Caco-2 (cell line): ENCODE measurements at regions not wholly inside any gene's neighbourhood (a gene's known extent, or its start where the extent isn't known, plus 50 kb on each side); places are given as distances from the start of the nearest gene placed in this dataset.

Source experiments
- BruUV-seq: library from RNA; stranded (reverse); fragments of 400-500 nt; replicated peaks from 2 replicates; lab custom pipeline; 2021; lab: Mats Ljungman, UMichigan
- CTCF ChIA-PET: fragments of 300-600 bp; sonication (Branson Sonifier 250); formaldehyde crosslinking; loops from one replicate; lab custom pipeline; 2022; ENCODE audit warnings: antibody characterized with exemption; lab: Charles Lee
- POLR2A ChIA-PET: fragments of 300-600 bp; sonication (Branson Sonifier 250); formaldehyde crosslinking; loops from one replicate; lab custom pipeline; 2022; ENCODE audit warnings: antibody characterized with exemption; lab: Charles Lee
- DNase-seq, 2 experiments: peaks; one replicate each; pipeline versions ENCODE4 v3.0.0 to v3.0.0-alpha.2; 2020 to 2022
- H3K27me3 ChIP-seq: replicated peaks from 2 replicates; pipeline ENCODE4 v1.6.0; 2011; ENCODE audit warnings: low read length; ENCODE audit not compliant: control insufficient read depth, insufficient read depth
- H3K36me3 ChIP-seq: 2 replicates; pipeline ENCODE4 v1.5.1; 2011; ENCODE audit warnings: low read length; ENCODE audit not compliant: control insufficient read depth, insufficient read depth
- H3K4me1 ChIP-seq: fragments of 250-450 bp; sonication (Bioruptor Pico); 2 replicates; pipeline ENCODE4 v1.5.1; 2020; ENCODE audit warnings: mild to moderate bottlenecking
- H3K4me3 ChIP-seq: 2 replicates; pipeline ENCODE4 v1.5.1; 2011; ENCODE audit warnings: low read depth, mild to moderate bottlenecking, control low read depth, low read length
- H3K9me3 ChIP-seq: fragments of 250-450 bp; sonication (Bioruptor Pico); 2 replicates; pipeline ENCODE4 v1.5.1; 2020; ENCODE audit warnings: mild to moderate bottlenecking, moderate library complexity
- H3K27ac Mint-ChIP-seq: one replicate; pipeline ENCODE4 v1.8.0; 2022; ENCODE audit warnings: mixed read lengths; ENCODE audit not compliant: unreplicated experiment
- H3K27me3 Mint-ChIP-seq: one replicate; pipeline ENCODE4 v1.8.0; 2022; ENCODE audit warnings: mixed read lengths; ENCODE audit not compliant: insufficient read depth, unreplicated experiment
- H3K36me3 Mint-ChIP-seq: one replicate; pipeline ENCODE4 v1.8.0; 2022; ENCODE audit warnings: mild to moderate bottlenecking, mixed read lengths; ENCODE audit not compliant: insufficient read depth, unreplicated experiment
- H3K4me1 Mint-ChIP-seq: one replicate; pipeline ENCODE4 v1.8.0; 2022; ENCODE audit warnings: low read depth, mixed read lengths; ENCODE audit not compliant: unreplicated experiment
- H3K4me3 Mint-ChIP-seq: one replicate; pipeline ENCODE4 v1.8.0; 2022; ENCODE audit warnings: mild to moderate bottlenecking, moderate library complexity, mixed read lengths; ENCODE audit not compliant: unreplicated experiment
- H3K9me3 Mint-ChIP-seq: one replicate; pipeline ENCODE4 v1.8.0; 2022; ENCODE audit warnings: mixed read lengths; ENCODE audit not compliant: unreplicated experiment
- intact Hi-C: fragments of 100-400 bp; cut with micrococcal nuclease; formaldehyde crosslinking; loops from one replicate; pipeline ENCODE4 v1.10.0; 2022; ENCODE audit not compliant: unreplicated experiment
- TF ChIP-seq, protein P1 (sequence below), 2 experiments: fragments of 200-600 bp in 1 of 2; IDR thresholded peaks; 1 replicate in 1 of 2; 2 replicates in 1 of 2; pipeline versions ENCODE4 v1.5.1 to v1.8.0; 2011 to 2022; ENCODE audit warnings: antibody characterized with exemption in 1 of 2, control low read depth in 1 of 2, inconsistent platforms in 1 of 2, low read depth in 1 of 2, low read length in 1 of 2, mild to moderate bottlenecking in 1 of 2, moderate library complexity in 1 of 2; ENCODE audit not compliant: insufficient read depth in 1 of 2, severe bottlenecking in 1 of 2, unreplicated experiment in 1 of 2

DNA sequence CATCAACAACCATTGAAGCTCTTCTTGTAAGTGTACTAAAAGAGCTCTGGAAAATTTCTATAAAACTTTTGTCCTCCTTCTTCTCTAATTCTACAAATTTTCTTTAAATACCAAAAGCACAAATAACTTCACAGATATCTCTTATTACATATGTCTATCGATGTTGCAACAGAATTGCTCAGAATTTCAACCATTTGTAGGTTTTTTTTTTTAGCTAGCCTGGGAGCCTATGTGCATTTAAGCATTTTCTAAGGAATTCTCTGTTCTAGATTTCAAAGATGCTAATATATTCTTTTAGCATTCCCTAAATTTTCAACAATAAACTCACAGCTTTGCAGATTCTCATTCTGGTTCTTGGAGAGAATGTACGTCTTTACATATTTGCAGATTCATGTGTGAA, 774.3 kb upstream of the NR2F2 start:
- Mint-ChIP-seq H3K27me3 (no peaks in the 10 kb centered on the region), H3K36me3 (no peaks in the 10 kb centered on the region), H3K9me3 (no peaks in the 10 kb centered on the region), H3K4me1 (peaks cover 25% of the 10 kb centered on the region), H3K27ac (no peak overlapping the region), H3K4me3 (no peak overlapping the region)
- no peak for DNase-seq
- TF ChIP-seq, protein P1, sequence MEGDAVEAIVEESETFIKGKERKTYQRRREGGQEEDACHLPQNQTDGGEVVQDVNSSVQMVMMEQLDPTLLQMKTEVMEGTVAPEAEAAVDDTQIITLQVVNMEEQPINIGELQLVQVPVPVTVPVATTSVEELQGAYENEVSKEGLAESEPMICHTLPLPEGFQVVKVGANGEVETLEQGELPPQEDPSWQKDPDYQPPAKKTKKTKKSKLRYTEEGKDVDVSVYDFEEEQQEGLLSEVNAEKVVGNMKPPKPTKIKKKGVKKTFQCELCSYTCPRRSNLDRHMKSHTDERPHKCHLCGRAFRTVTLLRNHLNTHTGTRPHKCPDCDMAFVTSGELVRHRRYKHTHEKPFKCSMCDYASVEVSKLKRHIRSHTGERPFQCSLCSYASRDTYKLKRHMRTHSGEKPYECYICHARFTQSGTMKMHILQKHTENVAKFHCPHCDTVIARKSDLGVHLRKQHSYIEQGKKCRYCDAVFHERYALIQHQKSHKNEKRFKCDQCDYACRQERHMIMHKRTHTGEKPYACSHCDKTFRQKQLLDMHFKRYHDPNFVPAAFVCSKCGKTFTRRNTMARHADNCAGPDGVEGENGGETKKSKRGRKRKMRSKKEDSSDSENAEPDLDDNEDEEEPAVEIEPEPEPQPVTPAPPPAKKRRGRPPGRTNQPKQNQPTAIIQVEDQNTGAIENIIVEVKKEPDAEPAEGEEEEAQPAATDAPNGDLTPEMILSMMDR (IDR thresholded peaks at IDR 0.05; ENCODE audit: insufficient read depth in 1 of 2, low read depth in 1 of 2, low read length in 1 of 2, severe bottlenecking in 1 of 2, unreplicated experiment in 1 of 2): no peak
- no peak overlapping the region for H3K4me3 ChIP-seq
- no peaks in the 10 kb centered on the region for H3K36me3 ChIP-seq
- intact Hi-C loops: no loop called here
- H3K9me3 ChIP-seq: no peaks in the 10 kb centered on the region
- CTCF ChIA-PET: no interaction called here
- BruUV-seq: no TSS peak
- peaks cover 12% of the 10 kb centered on the region for H3K4me1 ChIP-seq
- POLR2A ChIA-PET: no interaction called here
- H3K27me3 ChIP-seq: no peaks in the 10 kb centered on the region

- Mint-ChIP-seq H3K9me3 (no peaks in the 10 kb centered on the region), H3K36me3 (no peaks in the 10 kb centered on the region), H3K4me3 (peak overlapping the region; percentile 56), H3K27me3 (no peaks in the 10 kb centered on the region), H3K27ac (peak overlapping the region; percentile 61), H3K4me1 (peaks cover 25% of the 10 kb centered on the region)
- no TSS peak for BruUV-seq
- Histone ChIP-seq H3K27me3 (no peaks in the 10 kb centered on the region), H3K4me3 (no peak overlapping the region), H3K4me1 (peaks cover 12% of the 10 kb centered on the region), H3K9me3 (no peaks in the 10 kb centered on the region), H3K36me3 (no peaks in the 10 kb centered on the region)
- TF ChIP-seq, protein P1 (IDR thresholded peaks at IDR 0.05; ENCODE audit: insufficient read depth in 1 of 2, low read depth in 1 of 2, low read length in 1 of 2, severe bottlenecking in 1 of 2, unreplicated experiment in 1 of 2): no peak
- ChIA-PET POLR2A (no interaction called here), CTCF (no interaction called here)
- DNase-seq: no peak
- intact Hi-C loops: no loop called here
Observed at GRCh38 chr15:95556866-95557225, 773.7 kb upstream of the NR2F2 start.

DNA sequence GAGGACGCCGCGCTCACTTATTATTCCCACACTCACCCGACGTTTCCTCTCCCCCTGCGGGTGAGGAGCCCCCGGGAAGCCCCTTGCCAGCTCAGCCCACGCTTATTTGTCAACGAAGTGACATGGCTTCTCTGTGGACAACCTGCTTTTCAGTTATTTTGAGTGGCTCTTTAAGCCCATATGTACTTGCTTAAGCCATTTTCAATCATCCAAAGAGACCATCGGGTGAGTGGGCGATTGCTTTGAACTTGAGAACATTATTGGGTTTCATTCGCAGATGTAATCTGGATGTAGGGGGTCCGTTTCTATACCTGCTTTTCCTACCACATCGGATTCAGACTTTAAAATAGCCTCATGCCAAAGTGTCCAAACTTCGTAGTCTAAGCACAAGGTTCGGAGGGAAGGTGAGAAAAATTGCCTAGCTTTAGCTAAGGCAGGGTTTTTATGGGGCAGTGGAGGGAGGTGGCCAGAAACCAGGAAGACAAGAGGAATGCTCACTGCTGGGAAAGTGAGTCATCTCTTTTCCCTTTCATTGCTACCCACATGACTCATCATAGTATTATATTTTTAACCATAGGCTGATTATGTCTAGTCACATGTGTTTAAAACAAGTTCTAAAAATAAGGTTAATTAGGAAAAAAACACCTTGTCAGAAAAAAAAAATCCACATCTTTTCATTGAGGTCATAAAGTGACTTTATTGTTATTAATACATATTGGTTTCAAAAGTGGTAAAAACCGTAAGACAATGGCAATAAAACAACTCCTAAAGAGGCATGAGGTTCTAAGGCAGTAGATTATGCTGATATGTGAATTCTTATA, 773.1 kb upstream of the NR2F2 start:
- intact Hi-C loops: no loop called here
- H3K36me3 ChIP-seq: no peaks in the 10 kb centered on the region
- DNase-seq: peak in 1 of 2 experiments; percentile 9
- H3K4me3 ChIP-seq: no peak overlapping the region
- ChIA-PET POLR2A (no interaction called here), CTCF (no interaction called here)
- Mint-ChIP-seq H3K9me3 (no peaks in the 10 kb centered on the region), H3K36me3 (no peaks in the 10 kb centered on the region), H3K4me1 (peaks cover 25% of the 10 kb centered on the region), H3K27me3 (no peaks in the 10 kb centered on the region), H3K4me3 (peak overlapping the region; percentile 56), H3K27ac (peak overlapping the region; percentile 61)
- no peaks in the 10 kb centered on the region for H3K27me3 ChIP-seq
- H3K4me1 ChIP-seq: peaks cover 12% of the 10 kb centered on the region
- BruUV-seq: no TSS peak
- H3K9me3 ChIP-seq: no peaks in the 10 kb centered on the region
- TF ChIP-seq, protein P1 (IDR thresholded peaks at IDR 0.05; ENCODE audit: insufficient read depth in 1 of 2, low read depth in 1 of 2, low read length in 1 of 2, severe bottlenecking in 1 of 2, unreplicated experiment in 1 of 2): no peak
